ENCODE measurements at regions not wholly inside any gene's neighbourhood (a gene's known extent, or its start where the extent isn't known, plus 50 kb on each side); places are given as distances from the start of the nearest gene placed in this dataset.

DNA sequence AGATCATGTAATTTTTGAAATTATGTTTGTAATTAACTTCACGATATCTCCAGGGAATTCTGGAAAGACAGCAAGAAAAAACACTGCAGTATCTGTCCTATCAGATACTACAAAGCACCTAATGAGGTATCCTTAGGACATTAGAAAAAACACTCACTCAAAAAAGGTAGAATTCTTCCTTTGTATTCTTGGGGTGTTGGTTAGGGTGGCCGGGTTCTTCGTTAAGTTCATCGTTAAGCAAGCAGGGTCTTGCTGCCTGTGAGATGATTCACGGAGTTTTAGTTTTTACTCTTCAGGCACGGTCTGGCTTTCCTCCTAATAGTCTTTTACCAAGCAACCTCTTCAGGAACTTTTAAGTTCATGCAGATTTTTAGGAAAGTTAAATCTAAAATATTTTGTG, 91.4 kb upstream of the IRX4 start:
- TF ChIP-seq, protein P1, sequence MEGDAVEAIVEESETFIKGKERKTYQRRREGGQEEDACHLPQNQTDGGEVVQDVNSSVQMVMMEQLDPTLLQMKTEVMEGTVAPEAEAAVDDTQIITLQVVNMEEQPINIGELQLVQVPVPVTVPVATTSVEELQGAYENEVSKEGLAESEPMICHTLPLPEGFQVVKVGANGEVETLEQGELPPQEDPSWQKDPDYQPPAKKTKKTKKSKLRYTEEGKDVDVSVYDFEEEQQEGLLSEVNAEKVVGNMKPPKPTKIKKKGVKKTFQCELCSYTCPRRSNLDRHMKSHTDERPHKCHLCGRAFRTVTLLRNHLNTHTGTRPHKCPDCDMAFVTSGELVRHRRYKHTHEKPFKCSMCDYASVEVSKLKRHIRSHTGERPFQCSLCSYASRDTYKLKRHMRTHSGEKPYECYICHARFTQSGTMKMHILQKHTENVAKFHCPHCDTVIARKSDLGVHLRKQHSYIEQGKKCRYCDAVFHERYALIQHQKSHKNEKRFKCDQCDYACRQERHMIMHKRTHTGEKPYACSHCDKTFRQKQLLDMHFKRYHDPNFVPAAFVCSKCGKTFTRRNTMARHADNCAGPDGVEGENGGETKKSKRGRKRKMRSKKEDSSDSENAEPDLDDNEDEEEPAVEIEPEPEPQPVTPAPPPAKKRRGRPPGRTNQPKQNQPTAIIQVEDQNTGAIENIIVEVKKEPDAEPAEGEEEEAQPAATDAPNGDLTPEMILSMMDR (IDR thresholded peaks at IDR 0.05; ENCODE audit: insufficient read depth, low read depth, low read length) = no peak
- no peak for TF ChIP-seq EZH2 (IDR thresholded peaks at IDR 0.05; ENCODE audit: insufficient read depth, low read length)

Data from astrocyte (in vitro differentiated cells and primary cell).